ENCODE measurements at regions not wholly inside any gene's neighbourhood (a gene's known extent, or its start where the extent isn't known, plus 50 kb on each side); places are given as distances from the start of the nearest gene placed in this dataset.
"Not testable (repeated sequence)": the region's sequence is repeated elsewhere in the genome, so short reads cannot be mapped to it uniquely, and the experiment has no call there.

GRCh38 chr9:97179616-97180015, 127.8 kb upstream of the CCDC180 start:
- DNase-seq (ENCODE audit: low spot score), result no peak

- no peak for DNase-seq (ENCODE audit: low spot score)
Observed at GRCh38 chr9:97176206-97176605, 131.3 kb upstream of the CCDC180 start.

- DNase-seq (ENCODE audit: low spot score), result not testable (repeated sequence)
Observed at GRCh38 chr9:97168174-97168573, 129.2 kb upstream of the CTSV start.

GRCh38 chr9:97166496-97167138, 127.7 kb upstream of the CTSV start:
- DNase-seq (ENCODE audit: low spot score), result not testable (repeated sequence)

- no peak for DNase-seq (ENCODE audit: low spot score)
Observed at GRCh38 chr9:97160255-97160654, 121.3 kb upstream of the CTSV start.

- DNase-seq (ENCODE audit: low spot score), result not testable (repeated sequence)
Observed at GRCh38 chr9:97158722-97159121, 119.8 kb upstream of the CTSV start.

- not testable (repeated sequence) for DNase-seq (ENCODE audit: low spot score)
Observed at GRCh38 chr9:97155441-97155840, 116.5 kb upstream of the CTSV start.

- no peak for DNase-seq (ENCODE audit: low spot score)
Observed at GRCh38 chr9:97153967-97154366, 115.0 kb upstream of the CTSV start.

- DNase-seq (ENCODE audit: low spot score), result not testable (repeated sequence)
Observed at GRCh38 chr9:97153160-97153559, 114.2 kb upstream of the CTSV start.

- DNase-seq (ENCODE audit: low spot score), result not testable (repeated sequence)
Observed at GRCh38 chr9:97150471-97150870, 111.5 kb upstream of the CTSV start.

- DNase-seq (ENCODE audit: low spot score), result not testable (repeated sequence)
Observed at GRCh38 chr9:97148428-97148827, 109.5 kb upstream of the CTSV start.

GRCh38 chr9:97145680-97146079, 106.7 kb upstream of the CTSV start:
- DNase-seq (ENCODE audit: low spot score), result not testable (repeated sequence)

- DNase-seq (ENCODE audit: low spot score), result no peak
Observed at GRCh38 chr9:97140566-97140965, 101.6 kb upstream of the CTSV start.

- no peak for DNase-seq (ENCODE audit: low spot score)
Observed at GRCh38 chr9:97136421-97136820, 97.5 kb upstream of the CTSV start.

- DNase-seq (ENCODE audit: low spot score), result not testable (repeated sequence)
Observed at GRCh38 chr9:97133966-97134365, 95.0 kb upstream of the CTSV start.

- DNase-seq (ENCODE audit: low spot score), result no peak
Observed at GRCh38 chr9:97132865-97133264, 93.9 kb upstream of the CTSV start.

- DNase-seq (ENCODE audit: low spot score), result not testable (repeated sequence)
Observed at GRCh38 chr9:97130864-97131263, 91.9 kb upstream of the CTSV start.

GRCh38 chr9:97130387-97130786, 91.4 kb upstream of the CTSV start:
- DNase-seq (ENCODE audit: low spot score), result not testable (repeated sequence)

GRCh38 chr9:97128919-97129318, 90.0 kb upstream of the CTSV start:
- DNase-seq (ENCODE audit: low spot score), result no peak

- DNase-seq (ENCODE audit: low spot score), result no peak
Observed at GRCh38 chr9:97124256-97124655, 85.3 kb upstream of the CTSV start.

- no peak for DNase-seq (ENCODE audit: low spot score)
Observed at GRCh38 chr9:97110696-97111095, 71.8 kb upstream of the CTSV start.

- DNase-seq (ENCODE audit: low spot score), result peak; percentile 18
Observed at GRCh38 chr9:97109194-97109811, 70.4 kb upstream of the CTSV start.

GRCh38 chr9:97105220-97105619, 66.3 kb upstream of the CTSV start:
- DNase-seq (ENCODE audit: low spot score), result not testable (repeated sequence)
